HUES48 (cell line): ENCODE measurements at regions not wholly inside any gene's neighbourhood (a gene's known extent, or its start where the extent isn't known, plus 50 kb on each side); places are given as distances from the start of the nearest gene placed in this dataset.

Source experiments
- H3K27ac ChIP-seq: one replicate; pipeline ENCODE4 v1.7.0; 2013; ENCODE audit warnings: low read depth, low read length, inconsistent platforms
- H3K27me3 ChIP-seq: 2 replicates; pipeline ENCODE4 v1.6.1; 2013; ENCODE audit warnings: mild to moderate bottlenecking, low read length; ENCODE audit not compliant: control insufficient read depth, insufficient read depth
- H3K36me3 ChIP-seq: 2 replicates; pipeline ENCODE4 v1.6.1; 2013; ENCODE audit warnings: low read length; ENCODE audit not compliant: control insufficient read depth, insufficient read depth
- H3K4me1 ChIP-seq: 2 replicates; pipeline ENCODE4 v1.6.1; 2013; ENCODE audit warnings: mild to moderate bottlenecking, low read length; ENCODE audit not compliant: control insufficient read depth, insufficient read depth
- H3K4me3 ChIP-seq: 2 replicates; pipeline ENCODE4 v1.5.1; 2013; ENCODE audit warnings: mild to moderate bottlenecking, low read depth, low read length
- H3K9ac ChIP-seq: 2 replicates; pipeline ENCODE4 v1.6.1; 2013; ENCODE audit warnings: mild to moderate bottlenecking, low read depth, low read length, moderate library complexity
- H3K9me3 ChIP-seq: 2 replicates; pipeline ENCODE4 v1.6.1; 2013; ENCODE audit warnings: low read length; ENCODE audit not compliant: control insufficient read depth, insufficient read depth

DNA sequence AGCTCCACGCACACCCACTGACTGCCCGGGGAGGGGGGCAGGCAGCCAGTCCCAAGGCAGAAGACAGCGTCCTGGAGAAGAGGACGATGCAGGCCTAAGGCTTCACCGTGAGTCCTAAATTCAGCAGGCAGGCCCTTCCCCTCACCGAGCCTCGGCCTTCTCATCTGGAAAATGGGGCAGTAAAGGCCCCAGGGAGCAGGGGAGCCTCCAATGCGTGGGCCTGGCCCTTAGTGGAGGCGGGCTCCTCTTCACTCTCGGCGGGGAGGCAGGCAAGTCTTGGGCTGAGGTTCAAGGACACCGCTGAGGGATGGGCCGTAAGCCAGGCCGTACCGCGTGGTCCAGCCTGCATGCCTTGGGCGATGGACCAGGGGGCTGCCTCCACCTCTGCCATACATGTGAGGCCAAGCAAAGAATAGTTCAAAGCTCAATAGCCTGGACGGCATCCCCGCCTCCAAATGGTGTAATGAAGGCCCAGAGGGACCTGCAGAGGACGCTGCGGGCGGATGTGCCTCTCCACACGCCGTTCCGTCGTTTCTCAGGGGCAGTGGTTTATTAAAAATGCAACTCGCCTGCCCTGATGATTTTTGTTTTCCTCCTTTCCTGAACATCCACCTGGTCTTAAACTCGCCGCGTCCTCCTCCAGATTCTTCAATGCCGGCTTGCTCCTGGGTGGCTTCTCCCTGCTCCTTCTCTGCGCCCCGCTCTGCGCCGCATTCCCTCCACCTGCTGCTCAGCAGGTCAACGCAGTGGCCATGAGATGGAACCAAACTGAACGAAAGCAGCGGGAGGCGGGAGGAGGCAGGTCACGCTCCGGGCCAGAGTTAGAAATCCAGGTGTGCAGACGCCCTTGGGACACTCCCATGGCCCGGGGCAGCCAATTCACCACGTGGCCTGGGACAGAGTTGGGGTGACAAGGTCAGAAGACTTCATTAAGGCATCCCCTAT is 627.8 kb downstream of the TBC1D22A start:
- peaks cover 98% of the 10 kb centered on the region for H3K9me3 ChIP-seq
- no peaks in the 10 kb centered on the region for H3K36me3 ChIP-seq
- no peak overlapping the region for H3K4me3 ChIP-seq
- no peaks in the 10 kb centered on the region for H3K4me1 ChIP-seq
- no peaks in the 10 kb centered on the region for H3K27me3 ChIP-seq
- no peak overlapping the region for H3K27ac ChIP-seq
- H3K9ac ChIP-seq = no peak overlapping the region

DNA sequence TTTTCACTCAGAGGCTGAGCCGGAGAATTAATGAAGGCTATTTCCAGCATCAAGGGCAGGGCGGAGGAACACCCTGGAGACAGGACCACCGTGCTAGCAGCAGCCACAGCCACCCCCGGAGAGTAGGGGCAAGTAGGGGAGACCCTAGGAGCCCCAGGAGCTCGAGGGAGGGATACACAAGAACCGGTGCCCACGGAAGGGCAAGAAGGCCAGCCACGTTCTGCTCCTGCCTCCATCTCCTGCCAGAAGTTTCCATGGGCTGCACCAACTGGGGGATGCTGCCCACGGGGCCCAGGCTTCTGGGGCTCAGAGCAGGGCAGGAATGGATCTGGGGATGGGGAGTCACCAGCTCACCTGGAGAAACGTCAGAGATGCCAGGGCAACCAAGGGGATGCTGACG is 626.8 kb downstream of the TBC1D22A start:
- no peaks in the 10 kb centered on the region for H3K4me1 ChIP-seq
- H3K27me3 ChIP-seq = no peaks in the 10 kb centered on the region

GRCh38 chr22:47388778-47389177 is 626.3 kb downstream of the TBC1D22A start:
- Histone ChIP-seq H3K4me1 (no peaks in the 10 kb centered on the region), H3K9me3 (peaks cover 98% of the 10 kb centered on the region), H3K27me3 (no peaks in the 10 kb centered on the region), H3K4me3 (no peak overlapping the region), H3K9ac (no peak overlapping the region), H3K27ac (no peak overlapping the region), H3K36me3 (no peaks in the 10 kb centered on the region)

More for the DNA sequence above, 626.8 kb downstream of the TBC1D22A start:
- no peak overlapping the region for H3K9ac ChIP-seq
- H3K9me3 ChIP-seq = peaks cover 98% of the 10 kb centered on the region
- no peak overlapping the region for H3K27ac ChIP-seq
- H3K4me3 ChIP-seq = no peak overlapping the region
- no peaks in the 10 kb centered on the region for H3K36me3 ChIP-seq

DNA sequence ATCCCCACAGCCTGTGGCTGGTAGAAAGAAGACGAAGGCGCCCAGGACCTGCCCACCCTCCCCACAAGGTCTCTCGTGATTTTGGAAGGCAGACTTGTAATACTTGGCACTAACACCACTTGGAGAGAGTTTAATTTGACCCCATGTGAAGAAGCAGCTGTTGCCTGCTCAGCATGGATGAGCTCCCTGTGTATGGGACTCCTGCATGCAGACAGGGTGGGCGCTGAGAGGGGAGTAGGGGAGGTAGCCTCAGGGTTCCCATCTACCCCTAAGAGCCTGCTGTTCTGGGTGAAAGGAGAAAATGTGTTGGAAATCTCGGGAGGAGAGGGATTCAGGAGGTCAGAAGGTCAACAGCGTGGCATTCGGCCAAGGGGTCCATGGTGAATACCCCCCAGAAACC is 625.9 kb downstream of the TBC1D22A start:
- Histone ChIP-seq H3K27ac (no peak overlapping the region), H3K9ac (no peak overlapping the region), H3K36me3 (no peaks in the 10 kb centered on the region), H3K4me1 (no peaks in the 10 kb centered on the region), H3K27me3 (no peaks in the 10 kb centered on the region), H3K4me3 (no peak overlapping the region), H3K9me3 (peaks cover 98% of the 10 kb centered on the region)

GRCh38 chr22:47386812-47387510 is 624.5 kb downstream of the TBC1D22A start:
- H3K9ac ChIP-seq = no peak overlapping the region
- peaks cover 98% of the 10 kb centered on the region for H3K9me3 ChIP-seq
- no peaks in the 10 kb centered on the region for H3K27me3 ChIP-seq
- no peak overlapping the region for H3K27ac ChIP-seq
- H3K4me1 ChIP-seq = no peaks in the 10 kb centered on the region
- no peak overlapping the region for H3K4me3 ChIP-seq
- H3K36me3 ChIP-seq = no peaks in the 10 kb centered on the region

DNA sequence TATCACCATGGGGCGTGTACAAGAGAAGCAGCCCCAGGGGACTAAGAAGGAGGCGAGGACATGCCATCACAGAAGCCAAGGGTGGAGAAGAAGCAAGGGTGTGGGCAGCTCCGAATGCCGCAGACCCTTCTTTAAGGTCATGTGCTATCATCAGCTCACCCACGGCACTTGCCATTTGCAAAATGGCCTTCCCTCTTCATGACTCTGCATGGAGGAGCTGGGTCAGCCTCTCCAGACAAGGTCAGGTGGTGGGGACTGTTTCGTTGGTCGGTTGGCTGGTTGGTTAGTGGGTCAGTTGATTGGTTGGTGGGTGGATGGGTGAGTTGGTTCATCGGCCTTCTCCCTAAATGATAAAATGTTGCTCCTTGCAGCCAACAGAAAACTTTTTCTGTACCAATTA is 622.5 kb downstream of the TBC1D22A start:
- Histone ChIP-seq H3K4me1 (no peaks in the 10 kb centered on the region), H3K27me3 (no peaks in the 10 kb centered on the region), H3K36me3 (no peaks in the 10 kb centered on the region), H3K9me3 (peaks cover 98% of the 10 kb centered on the region), H3K4me3 (no peak overlapping the region), H3K9ac (no peak overlapping the region), H3K27ac (no peak overlapping the region)

DNA sequence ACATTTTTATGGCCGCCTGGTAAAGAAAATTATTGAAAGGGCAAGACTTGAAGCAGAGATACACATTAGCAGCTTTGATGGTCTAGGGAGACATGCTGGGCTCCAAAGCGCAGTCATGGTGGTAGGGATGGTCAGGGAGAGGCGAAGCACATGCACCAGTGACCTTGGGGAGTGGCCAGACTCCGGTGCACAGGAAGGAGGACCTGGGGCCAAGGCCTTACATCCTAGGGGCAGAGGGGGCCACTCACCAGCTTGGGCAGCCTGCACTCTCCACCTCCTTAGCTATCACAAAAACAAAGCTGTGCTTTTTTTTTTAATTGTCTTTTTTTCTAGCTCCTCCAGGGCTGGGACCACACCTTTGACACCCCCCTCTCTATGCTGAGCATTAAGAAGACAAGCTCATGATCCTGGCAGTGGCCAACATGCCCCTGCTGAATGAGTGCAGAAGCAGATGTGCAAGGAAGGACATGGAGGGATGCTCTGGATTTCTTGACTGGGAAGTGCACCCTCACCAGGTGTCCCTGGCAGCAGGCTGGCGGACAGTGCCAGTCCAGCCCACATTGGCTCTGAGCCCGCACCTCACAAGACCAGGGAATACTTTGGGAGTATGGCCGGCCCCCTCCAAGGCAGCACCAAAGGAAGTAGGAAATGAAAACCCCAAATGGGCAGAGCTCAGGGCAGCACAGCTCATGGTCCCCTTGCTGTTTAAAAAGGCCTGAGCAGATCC is 619.9 kb downstream of the TBC1D22A start:
- Histone ChIP-seq H3K36me3 (no peaks in the 10 kb centered on the region), H3K27me3 (no peaks in the 10 kb centered on the region), H3K9me3 (peaks cover 95% of the 10 kb centered on the region), H3K27ac (no peak overlapping the region), H3K4me1 (no peaks in the 10 kb centered on the region), H3K9ac (no peak overlapping the region), H3K4me3 (no peak overlapping the region)

DNA sequence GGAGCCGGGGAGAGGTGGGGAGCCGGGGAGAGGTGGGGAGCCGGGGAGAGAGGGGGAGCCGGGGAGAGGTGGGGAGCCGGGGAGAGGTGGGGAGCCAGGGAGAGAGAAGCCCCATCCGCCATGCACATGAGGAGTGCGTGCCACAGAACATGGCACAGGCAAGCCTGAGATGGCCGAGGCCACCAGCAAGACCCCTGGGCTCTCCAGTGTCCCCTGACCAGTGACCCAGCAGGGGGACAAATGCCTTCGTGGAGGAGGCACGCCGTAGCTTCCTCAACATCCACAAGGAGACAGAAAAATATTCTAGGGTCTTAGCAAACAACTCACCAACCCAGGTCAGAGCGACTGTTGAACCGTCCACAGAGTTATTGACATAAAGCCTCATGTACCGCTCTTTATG is 618.8 kb downstream of the TBC1D22A start:
- H3K4me3 ChIP-seq = no peak overlapping the region
- no peaks in the 10 kb centered on the region for H3K4me1 ChIP-seq
- H3K9me3 ChIP-seq = peaks cover 95% of the 10 kb centered on the region
- no peak overlapping the region for H3K9ac ChIP-seq
- H3K27ac ChIP-seq = no peak overlapping the region
- no peaks in the 10 kb centered on the region for H3K36me3 ChIP-seq
- H3K27me3 ChIP-seq = no peaks in the 10 kb centered on the region

GRCh38 chr22:47380692-47381091 is 618.2 kb downstream of the TBC1D22A start:
- Histone ChIP-seq H3K9me3 (peaks cover 95% of the 10 kb centered on the region), H3K4me3 (no peak overlapping the region), H3K4me1 (no peaks in the 10 kb centered on the region), H3K27me3 (no peaks in the 10 kb centered on the region), H3K27ac (no peak overlapping the region), H3K9ac (no peak overlapping the region), H3K36me3 (no peaks in the 10 kb centered on the region)

- Histone ChIP-seq H3K4me1 (no peaks in the 10 kb centered on the region), H3K9ac (no peak overlapping the region), H3K27me3 (no peaks in the 10 kb centered on the region), H3K36me3 (no peaks in the 10 kb centered on the region), H3K4me3 (no peak overlapping the region), H3K27ac (no peak overlapping the region), H3K9me3 (peaks cover 95% of the 10 kb centered on the region)
These were observed 616.6 kb downstream of the TBC1D22A start for GRCh38 chr22:47379037-47379436.
